ENCODE measurements at regions not wholly inside any gene's neighbourhood (a gene's known extent, or its start where the extent isn't known, plus 50 kb on each side); places are given as distances from the start of the nearest gene placed in this dataset.

DNA sequence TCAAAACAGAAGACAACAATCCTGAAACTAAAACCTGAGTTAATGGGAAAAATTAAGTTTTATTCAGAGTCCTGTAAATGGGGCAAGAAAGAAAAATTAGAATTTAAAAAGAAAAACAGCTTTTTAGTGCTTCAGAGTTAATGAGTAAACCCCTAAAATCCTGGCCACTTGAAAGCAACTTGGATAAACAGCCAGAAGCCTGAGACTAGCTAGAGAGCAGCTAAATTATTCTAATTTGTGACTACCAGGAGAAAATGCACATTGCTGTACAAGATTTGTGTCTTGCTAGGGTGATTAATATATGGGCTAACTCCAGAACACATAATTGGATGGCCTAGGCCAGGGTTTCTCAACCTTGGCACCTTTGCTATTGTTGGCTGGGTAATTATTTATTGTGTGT is 62.4 kb upstream of the ARG1 start:
- H3K9me3 Mint-ChIP-seq: peaks cover 25% of the 10 kb centered on the region
- H3K27ac Mint-ChIP-seq: peak overlapping the region; percentile 95
- H3K4me3 Mint-ChIP-seq: no peak overlapping the region
- no peaks in the 10 kb centered on the region for H3K27me3 Mint-ChIP-seq (ENCODE audit: low read depth)
- TF ChIP-seq, protein P1, sequence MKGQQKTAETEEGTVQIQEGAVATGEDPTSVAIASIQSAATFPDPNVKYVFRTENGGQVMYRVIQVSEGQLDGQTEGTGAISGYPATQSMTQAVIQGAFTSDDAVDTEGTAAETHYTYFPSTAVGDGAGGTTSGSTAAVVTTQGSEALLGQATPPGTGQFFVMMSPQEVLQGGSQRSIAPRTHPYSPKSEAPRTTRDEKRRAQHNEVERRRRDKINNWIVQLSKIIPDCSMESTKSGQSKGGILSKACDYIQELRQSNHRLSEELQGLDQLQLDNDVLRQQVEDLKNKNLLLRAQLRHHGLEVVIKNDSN (CRISPR knock-in tag; IDR thresholded peaks at IDR 0.05): no peak
- TF ChIP-seq, protein P2, sequence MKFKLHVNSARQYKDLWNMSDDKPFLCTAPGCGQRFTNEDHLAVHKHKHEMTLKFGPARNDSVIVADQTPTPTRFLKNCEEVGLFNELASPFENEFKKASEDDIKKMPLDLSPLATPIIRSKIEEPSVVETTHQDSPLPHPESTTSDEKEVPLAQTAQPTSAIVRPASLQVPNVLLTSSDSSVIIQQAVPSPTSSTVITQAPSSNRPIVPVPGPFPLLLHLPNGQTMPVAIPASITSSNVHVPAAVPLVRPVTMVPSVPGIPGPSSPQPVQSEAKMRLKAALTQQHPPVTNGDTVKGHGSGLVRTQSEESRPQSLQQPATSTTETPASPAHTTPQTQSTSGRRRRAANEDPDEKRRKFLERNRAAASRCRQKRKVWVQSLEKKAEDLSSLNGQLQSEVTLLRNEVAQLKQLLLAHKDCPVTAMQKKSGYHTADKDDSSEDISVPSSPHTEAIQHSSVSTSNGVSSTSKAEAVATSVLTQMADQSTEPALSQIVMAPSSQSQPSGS (CRISPR knock-in tag; IDR thresholded peaks at IDR 0.05; ENCODE audit: borderline replicate concordance, low read depth): no peak
- TF ChIP-seq, protein P3, sequence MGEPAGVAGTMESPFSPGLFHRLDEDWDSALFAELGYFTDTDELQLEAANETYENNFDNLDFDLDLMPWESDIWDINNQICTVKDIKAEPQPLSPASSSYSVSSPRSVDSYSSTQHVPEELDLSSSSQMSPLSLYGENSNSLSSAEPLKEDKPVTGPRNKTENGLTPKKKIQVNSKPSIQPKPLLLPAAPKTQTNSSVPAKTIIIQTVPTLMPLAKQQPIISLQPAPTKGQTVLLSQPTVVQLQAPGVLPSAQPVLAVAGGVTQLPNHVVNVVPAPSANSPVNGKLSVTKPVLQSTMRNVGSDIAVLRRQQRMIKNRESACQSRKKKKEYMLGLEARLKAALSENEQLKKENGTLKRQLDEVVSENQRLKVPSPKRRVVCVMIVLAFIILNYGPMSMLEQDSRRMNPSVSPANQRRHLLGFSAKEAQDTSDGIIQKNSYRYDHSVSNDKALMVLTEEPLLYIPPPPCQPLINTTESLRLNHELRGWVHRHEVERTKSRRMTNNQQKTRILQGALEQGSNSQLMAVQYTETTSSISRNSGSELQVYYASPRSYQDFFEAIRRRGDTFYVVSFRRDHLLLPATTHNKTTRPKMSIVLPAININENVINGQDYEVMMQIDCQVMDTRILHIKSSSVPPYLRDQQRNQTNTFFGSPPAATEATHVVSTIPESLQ (CRISPR knock-in tag; IDR thresholded peaks at IDR 0.05): no peak
- TF ChIP-seq NR3C1 (CRISPR knock-in tag; conservative IDR thresholded peaks at IDR 0.05; ENCODE audit: low read depth) (no peak), JAZF1 (CRISPR knock-in tag; IDR thresholded peaks at IDR 0.05) (no peak)
- TF ChIP-seq, protein P4, sequence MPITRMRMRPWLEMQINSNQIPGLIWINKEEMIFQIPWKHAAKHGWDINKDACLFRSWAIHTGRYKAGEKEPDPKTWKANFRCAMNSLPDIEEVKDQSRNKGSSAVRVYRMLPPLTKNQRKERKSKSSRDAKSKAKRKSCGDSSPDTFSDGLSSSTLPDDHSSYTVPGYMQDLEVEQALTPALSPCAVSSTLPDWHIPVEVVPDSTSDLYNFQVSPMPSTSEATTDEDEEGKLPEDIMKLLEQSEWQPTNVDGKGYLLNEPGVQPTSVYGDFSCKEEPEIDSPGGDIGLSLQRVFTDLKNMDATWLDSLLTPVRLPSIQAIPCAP (CRISPR knock-in tag; IDR thresholded peaks at IDR 0.05): no peak
- ATAC-seq: no peak
- ChIA-PET CTCF (interaction anchor here (1.1 kb wide), 1 partner anchor 9 kb away, joined by 3 read pairs; no protein-coding TSS in a partner anchor), POLR2A (no interaction called here)
- peaks cover 37% of the 10 kb centered on the region for H3K4me1 Mint-ChIP-seq
- H3K36me3 Mint-ChIP-seq: peaks cover 26% of the 10 kb centered on the region
- no peak for DNase-seq (ENCODE audit: low spot score)

DNA sequence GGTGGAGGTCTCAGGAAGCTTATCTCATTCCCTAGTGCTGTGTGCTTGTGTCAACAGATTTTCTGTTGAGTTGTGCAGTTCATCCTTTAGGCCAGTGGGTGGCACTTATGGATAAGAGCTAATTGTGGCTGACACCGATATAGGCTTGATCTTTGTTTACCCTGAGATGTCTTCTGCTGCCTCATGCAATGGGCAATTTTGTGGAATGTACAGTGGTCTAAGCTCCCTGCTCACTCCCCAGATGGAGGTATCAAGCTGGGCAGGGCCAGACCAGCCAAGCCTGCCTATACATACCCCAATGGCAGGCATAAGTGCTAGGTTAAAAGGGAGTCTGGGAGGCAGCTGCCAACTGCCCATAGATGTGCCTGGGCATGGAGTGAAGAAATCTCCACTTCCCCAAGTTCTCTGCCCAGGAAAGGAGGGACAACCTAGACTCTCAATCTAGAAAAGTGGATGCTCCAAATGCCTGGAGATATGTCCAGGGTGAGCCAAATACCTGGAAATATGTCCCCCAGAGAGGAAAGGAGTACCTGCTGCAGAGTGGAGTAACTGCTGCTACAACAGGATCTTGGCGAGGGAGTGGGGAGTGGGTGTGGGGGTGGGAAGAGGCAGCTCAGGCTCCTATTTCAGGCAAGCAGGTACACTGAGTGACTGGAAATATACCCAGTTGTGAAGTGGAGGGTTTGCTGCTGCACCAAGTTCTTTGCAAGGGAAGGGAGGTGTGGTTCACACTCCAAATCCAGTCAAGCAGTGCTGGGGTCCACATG is 53.2 kb upstream of the ARG1 start:
- peak; percentile 59 for DNase-seq (ENCODE audit: low spot score)
- TF ChIP-seq SMAD4 (CRISPR knock-in tag; IDR thresholded peaks at IDR 0.05) (no peak), KAT7 (CRISPR knock-in tag; IDR thresholded peaks at IDR 0.05; ENCODE audit: borderline replicate concordance) (no peak), GRHL2 (CRISPR knock-in tag; IDR thresholded peaks at IDR 0.05; ENCODE audit: insufficient replicate concordance, severe bottlenecking) (no peak), ZNF416 (CRISPR knock-in tag; IDR thresholded peaks at IDR 0.05) (no peak), NFYB (CRISPR knock-in tag; conservative IDR thresholded peaks at IDR 0.05; ENCODE audit: low read depth) (no peak), TEAD1 (CRISPR knock-in tag; IDR thresholded peaks at IDR 0.05) (0 out of 2 replicates have a peak, but pooled peaks have one; percentile 13), HMGA2 (CRISPR knock-in tag; IDR thresholded peaks at IDR 0.05) (no peak)
- TF ChIP-seq, protein P5, sequence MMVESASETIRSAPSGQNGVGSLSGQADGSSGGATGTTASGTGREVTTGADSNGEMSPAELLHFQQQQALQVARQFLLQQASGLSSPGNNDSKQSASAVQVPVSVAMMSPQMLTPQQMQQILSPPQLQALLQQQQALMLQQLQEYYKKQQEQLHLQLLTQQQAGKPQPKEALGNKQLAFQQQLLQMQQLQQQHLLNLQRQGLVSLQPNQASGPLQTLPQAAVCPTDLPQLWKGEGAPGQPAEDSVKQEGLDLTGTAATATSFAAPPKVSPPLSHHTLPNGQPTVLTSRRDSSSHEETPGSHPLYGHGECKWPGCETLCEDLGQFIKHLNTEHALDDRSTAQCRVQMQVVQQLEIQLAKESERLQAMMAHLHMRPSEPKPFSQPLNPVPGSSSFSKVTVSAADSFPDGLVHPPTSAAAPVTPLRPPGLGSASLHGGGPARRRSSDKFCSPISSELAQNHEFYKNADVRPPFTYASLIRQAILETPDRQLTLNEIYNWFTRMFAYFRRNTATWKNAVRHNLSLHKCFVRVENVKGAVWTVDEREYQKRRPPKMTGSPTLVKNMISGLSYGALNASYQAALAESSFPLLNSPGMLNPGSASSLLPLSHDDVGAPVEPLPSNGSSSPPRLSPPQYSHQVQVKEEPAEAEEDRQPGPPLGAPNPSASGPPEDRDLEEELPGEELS (CRISPR knock-in tag; IDR thresholded peaks at IDR 0.05): no peak
- TF ChIP-seq, protein P4 (CRISPR knock-in tag; IDR thresholded peaks at IDR 0.05): no peak
- TF ChIP-seq, protein P6, sequence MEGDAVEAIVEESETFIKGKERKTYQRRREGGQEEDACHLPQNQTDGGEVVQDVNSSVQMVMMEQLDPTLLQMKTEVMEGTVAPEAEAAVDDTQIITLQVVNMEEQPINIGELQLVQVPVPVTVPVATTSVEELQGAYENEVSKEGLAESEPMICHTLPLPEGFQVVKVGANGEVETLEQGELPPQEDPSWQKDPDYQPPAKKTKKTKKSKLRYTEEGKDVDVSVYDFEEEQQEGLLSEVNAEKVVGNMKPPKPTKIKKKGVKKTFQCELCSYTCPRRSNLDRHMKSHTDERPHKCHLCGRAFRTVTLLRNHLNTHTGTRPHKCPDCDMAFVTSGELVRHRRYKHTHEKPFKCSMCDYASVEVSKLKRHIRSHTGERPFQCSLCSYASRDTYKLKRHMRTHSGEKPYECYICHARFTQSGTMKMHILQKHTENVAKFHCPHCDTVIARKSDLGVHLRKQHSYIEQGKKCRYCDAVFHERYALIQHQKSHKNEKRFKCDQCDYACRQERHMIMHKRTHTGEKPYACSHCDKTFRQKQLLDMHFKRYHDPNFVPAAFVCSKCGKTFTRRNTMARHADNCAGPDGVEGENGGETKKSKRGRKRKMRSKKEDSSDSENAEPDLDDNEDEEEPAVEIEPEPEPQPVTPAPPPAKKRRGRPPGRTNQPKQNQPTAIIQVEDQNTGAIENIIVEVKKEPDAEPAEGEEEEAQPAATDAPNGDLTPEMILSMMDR (IDR thresholded peaks at IDR 0.05): peak; percentile 26
- TF ChIP-seq, protein P7, sequence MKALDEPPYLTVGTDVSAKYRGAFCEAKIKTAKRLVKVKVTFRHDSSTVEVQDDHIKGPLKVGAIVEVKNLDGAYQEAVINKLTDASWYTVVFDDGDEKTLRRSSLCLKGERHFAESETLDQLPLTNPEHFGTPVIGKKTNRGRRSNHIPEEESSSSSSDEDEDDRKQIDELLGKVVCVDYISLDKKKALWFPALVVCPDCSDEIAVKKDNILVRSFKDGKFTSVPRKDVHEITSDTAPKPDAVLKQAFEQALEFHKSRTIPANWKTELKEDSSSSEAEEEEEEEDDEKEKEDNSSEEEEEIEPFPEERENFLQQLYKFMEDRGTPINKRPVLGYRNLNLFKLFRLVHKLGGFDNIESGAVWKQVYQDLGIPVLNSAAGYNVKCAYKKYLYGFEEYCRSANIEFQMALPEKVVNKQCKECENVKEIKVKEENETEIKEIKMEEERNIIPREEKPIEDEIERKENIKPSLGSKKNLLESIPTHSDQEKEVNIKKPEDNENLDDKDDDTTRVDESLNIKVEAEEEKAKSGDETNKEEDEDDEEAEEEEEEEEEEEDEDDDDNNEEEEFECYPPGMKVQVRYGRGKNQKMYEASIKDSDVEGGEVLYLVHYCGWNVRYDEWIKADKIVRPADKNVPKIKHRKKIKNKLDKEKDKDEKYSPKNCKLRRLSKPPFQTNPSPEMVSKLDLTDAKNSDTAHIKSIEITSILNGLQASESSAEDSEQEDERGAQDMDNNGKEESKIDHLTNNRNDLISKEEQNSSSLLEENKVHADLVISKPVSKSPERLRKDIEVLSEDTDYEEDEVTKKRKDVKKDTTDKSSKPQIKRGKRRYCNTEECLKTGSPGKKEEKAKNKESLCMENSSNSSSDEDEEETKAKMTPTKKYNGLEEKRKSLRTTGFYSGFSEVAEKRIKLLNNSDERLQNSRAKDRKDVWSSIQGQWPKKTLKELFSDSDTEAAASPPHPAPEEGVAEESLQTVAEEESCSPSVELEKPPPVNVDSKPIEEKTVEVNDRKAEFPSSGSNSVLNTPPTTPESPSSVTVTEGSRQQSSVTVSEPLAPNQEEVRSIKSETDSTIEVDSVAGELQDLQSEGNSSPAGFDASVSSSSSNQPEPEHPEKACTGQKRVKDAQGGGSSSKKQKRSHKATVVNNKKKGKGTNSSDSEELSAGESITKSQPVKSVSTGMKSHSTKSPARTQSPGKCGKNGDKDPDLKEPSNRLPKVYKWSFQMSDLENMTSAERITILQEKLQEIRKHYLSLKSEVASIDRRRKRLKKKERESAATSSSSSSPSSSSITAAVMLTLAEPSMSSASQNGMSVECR (CRISPR knock-in tag; IDR thresholded peaks at IDR 0.05; ENCODE audit: borderline replicate concordance): no peak
- TF ChIP-seq, protein P8, sequence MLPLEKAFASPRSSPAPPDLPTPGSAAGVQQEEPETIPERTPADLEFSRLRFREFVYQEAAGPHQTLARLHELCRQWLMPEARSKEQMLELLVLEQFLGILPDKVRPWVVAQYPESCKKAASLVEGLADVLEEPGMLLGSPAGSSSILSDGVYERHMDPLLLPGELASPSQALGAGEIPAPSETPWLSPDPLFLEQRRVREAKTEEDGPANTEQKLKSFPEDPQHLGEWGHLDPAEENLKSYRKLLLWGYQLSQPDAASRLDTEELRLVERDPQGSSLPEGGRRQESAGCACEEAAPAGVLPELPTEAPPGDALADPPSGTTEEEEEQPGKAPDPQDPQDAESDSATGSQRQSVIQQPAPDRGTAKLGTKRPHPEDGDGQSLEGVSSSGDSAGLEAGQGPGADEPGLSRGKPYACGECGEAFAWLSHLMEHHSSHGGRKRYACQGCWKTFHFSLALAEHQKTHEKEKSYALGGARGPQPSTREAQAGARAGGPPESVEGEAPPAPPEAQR (CRISPR knock-in tag; IDR thresholded peaks at IDR 0.05): no peak

More for the DNA sequence above, 53.2 kb upstream of the ARG1 start:
- H3K36me3 Mint-ChIP-seq: peaks cover 56% of the 10 kb centered on the region
- peak; percentile 98 for ATAC-seq
- H3K4me1 Mint-ChIP-seq: peaks cover 3% of the 10 kb centered on the region
- no peak overlapping the region for H3K27ac Mint-ChIP-seq
- no peaks in the 10 kb centered on the region; the same call in none of the 2 replicates for H3K27me3 Mint-ChIP-seq (ENCODE audit: low read depth)
- H3K9me3 Mint-ChIP-seq: peaks cover 57% of the 10 kb centered on the region
- no peak overlapping the region for H3K4me3 Mint-ChIP-seq
- POLR2A ChIA-PET: no interaction called here
- CTCF ChIA-PET: interaction anchor here (0.6 to 2.9 kb wide), 29 partner anchors 9 to 635 kb away, joined by 3 to 25 read pairs (median 4); partner anchors contain the start of gene MED23
